ENCODE measurements at regions not wholly inside any gene's neighbourhood (a gene's known extent, or its start where the extent isn't known, plus 50 kb on each side); places are given as distances from the start of the nearest gene placed in this dataset.

DNA sequence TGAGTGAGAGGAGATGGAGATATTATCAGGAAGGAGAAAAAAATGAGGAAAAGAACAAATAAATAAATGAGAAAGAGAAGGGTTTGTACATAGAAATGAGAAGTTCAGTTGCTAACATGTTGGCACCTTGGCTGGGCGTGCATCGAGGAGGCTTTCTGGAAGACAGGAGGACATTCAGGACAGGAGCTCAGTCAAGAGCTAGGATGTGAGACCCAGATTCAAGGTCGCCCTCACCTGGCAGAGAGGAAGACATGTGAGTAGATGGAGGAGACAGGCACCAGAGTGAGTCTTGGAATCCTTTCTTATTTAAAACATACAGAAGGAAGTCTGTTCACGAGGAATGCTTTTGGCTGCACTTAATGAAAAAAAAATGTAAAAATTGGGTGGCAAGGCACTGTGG, 640.9 kb downstream of the NPHP4 start:
- TF ChIP-seq, protein P1, sequence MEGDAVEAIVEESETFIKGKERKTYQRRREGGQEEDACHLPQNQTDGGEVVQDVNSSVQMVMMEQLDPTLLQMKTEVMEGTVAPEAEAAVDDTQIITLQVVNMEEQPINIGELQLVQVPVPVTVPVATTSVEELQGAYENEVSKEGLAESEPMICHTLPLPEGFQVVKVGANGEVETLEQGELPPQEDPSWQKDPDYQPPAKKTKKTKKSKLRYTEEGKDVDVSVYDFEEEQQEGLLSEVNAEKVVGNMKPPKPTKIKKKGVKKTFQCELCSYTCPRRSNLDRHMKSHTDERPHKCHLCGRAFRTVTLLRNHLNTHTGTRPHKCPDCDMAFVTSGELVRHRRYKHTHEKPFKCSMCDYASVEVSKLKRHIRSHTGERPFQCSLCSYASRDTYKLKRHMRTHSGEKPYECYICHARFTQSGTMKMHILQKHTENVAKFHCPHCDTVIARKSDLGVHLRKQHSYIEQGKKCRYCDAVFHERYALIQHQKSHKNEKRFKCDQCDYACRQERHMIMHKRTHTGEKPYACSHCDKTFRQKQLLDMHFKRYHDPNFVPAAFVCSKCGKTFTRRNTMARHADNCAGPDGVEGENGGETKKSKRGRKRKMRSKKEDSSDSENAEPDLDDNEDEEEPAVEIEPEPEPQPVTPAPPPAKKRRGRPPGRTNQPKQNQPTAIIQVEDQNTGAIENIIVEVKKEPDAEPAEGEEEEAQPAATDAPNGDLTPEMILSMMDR (IDR thresholded peaks at IDR 0.05): no peak
- TF ChIP-seq POLR2A (IDR thresholded peaks at IDR 0.05): no peak

Measured in heart left ventricle (tissue), 13 donors.